ENCODE measurements at regions not wholly inside any gene's neighbourhood (a gene's known extent, or its start where the extent isn't known, plus 50 kb on each side); places are given as distances from the start of the nearest gene placed in this dataset.

- H3K27me3 Mint-ChIP-seq = peaks cover 18% of the 10 kb centered on the region
- peaks cover 22% of the 10 kb centered on the region for H3K4me1 Mint-ChIP-seq (ENCODE audit: unreplicated experiment)
- H3K9me3 Mint-ChIP-seq = peaks cover 13% of the 10 kb centered on the region
- H3K36me3 Mint-ChIP-seq = peaks cover 4% of the 10 kb centered on the region
- TF ChIP-seq CTCF (conservative IDR thresholded peaks at IDR 0.05) = no peak
- H3K27ac Mint-ChIP-seq = no peak overlapping the region
- DNase-seq (ENCODE audit: extremely low spot score, unreplicated experiment) = no peak
- H3K4me3 Mint-ChIP-seq = no peak overlapping the region
Measured at GRCh38 chr2:136225950-136226835, 108.2 kb upstream of the CXCR4 start.

GRCh38 chr2:136223274-136223673 is 105.3 kb upstream of the CXCR4 start:
- no peaks in the 10 kb centered on the region for H3K36me3 Mint-ChIP-seq
- TF ChIP-seq CTCF (conservative IDR thresholded peaks at IDR 0.05) = no peak
- peaks cover 31% of the 10 kb centered on the region for H3K4me1 Mint-ChIP-seq (ENCODE audit: unreplicated experiment)
- DNase-seq (ENCODE audit: extremely low spot score, unreplicated experiment) = no peak
- H3K27ac Mint-ChIP-seq = no peak overlapping the region
- H3K27me3 Mint-ChIP-seq = peaks cover 18% of the 10 kb centered on the region
- H3K4me3 Mint-ChIP-seq = no peak overlapping the region
- peaks cover 5% of the 10 kb centered on the region for H3K9me3 Mint-ChIP-seq

- Mint-ChIP-seq H3K27ac (no peak overlapping the region), H3K9me3 (peaks cover 5% of the 10 kb centered on the region), H3K27me3 (peaks cover 17% of the 10 kb centered on the region), H3K4me3 (no peak overlapping the region), H3K36me3 (no peaks in the 10 kb centered on the region), H3K4me1 (ENCODE audit: unreplicated experiment) (peaks cover 31% of the 10 kb centered on the region)
- TF ChIP-seq CTCF (conservative IDR thresholded peaks at IDR 0.05) = no peak
- no peak for DNase-seq (ENCODE audit: extremely low spot score, unreplicated experiment)
Measured at GRCh38 chr2:136222862-136223261, 104.9 kb upstream of the CXCR4 start.

- no peak overlapping the region for H3K4me3 Mint-ChIP-seq
Measured at GRCh38 chr2:136221026-136221425, 103.1 kb upstream of the CXCR4 start.

GRCh38 chr2:136219963-136220362 is 102.0 kb upstream of the CXCR4 start:
- H3K36me3 Mint-ChIP-seq = no peaks in the 10 kb centered on the region
- no peak for DNase-seq (ENCODE audit: extremely low spot score, unreplicated experiment)
- TF ChIP-seq CTCF (conservative IDR thresholded peaks at IDR 0.05) = no peak
- H3K27ac Mint-ChIP-seq = no peak overlapping the region
- peaks cover 5% of the 10 kb centered on the region for H3K9me3 Mint-ChIP-seq
- H3K4me1 Mint-ChIP-seq (ENCODE audit: unreplicated experiment) = peaks cover 25% of the 10 kb centered on the region
- peaks cover 29% of the 10 kb centered on the region for H3K27me3 Mint-ChIP-seq
- no peak overlapping the region for H3K4me3 Mint-ChIP-seq

More at GRCh38 chr2:136221026-136221425, 103.1 kb upstream of the CXCR4 start:
- Mint-ChIP-seq H3K4me1 (ENCODE audit: unreplicated experiment) (peaks cover 27% of the 10 kb centered on the region), H3K27me3 (peaks cover 26% of the 10 kb centered on the region), H3K27ac (no peak overlapping the region), H3K36me3 (no peaks in the 10 kb centered on the region), H3K9me3 (peaks cover 5% of the 10 kb centered on the region)
- TF ChIP-seq CTCF (conservative IDR thresholded peaks at IDR 0.05) = no peak
- DNase-seq (ENCODE audit: extremely low spot score, unreplicated experiment) = no peak

Data from type B pancreatic cell (in vitro differentiated cells).